ENCODE measurements at regions not wholly inside any gene's neighbourhood (a gene's known extent, or its start where the extent isn't known, plus 50 kb on each side); places are given as distances from the start of the nearest gene placed in this dataset.

DNA sequence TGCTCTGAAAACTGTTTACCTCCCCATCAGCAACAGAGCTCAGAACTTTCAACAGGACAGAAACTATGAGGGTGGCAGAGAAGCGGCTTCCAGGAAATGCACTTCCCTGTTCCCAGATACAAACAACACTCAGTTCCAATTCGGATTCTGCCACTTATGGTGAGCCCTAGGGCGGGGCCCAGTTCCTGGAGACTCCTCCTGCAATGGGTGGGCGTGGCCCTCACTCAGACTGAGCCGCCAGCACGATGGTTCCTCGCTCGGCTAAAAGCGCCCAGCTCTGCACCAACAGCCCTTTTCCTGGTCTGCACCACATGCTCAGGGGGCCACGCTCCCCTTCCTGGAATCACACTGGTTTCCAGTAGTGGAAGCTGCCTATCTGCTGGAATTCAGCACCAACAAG, 314.1 kb downstream of the CTTN start:
- no peak for DNase-seq

DNA sequence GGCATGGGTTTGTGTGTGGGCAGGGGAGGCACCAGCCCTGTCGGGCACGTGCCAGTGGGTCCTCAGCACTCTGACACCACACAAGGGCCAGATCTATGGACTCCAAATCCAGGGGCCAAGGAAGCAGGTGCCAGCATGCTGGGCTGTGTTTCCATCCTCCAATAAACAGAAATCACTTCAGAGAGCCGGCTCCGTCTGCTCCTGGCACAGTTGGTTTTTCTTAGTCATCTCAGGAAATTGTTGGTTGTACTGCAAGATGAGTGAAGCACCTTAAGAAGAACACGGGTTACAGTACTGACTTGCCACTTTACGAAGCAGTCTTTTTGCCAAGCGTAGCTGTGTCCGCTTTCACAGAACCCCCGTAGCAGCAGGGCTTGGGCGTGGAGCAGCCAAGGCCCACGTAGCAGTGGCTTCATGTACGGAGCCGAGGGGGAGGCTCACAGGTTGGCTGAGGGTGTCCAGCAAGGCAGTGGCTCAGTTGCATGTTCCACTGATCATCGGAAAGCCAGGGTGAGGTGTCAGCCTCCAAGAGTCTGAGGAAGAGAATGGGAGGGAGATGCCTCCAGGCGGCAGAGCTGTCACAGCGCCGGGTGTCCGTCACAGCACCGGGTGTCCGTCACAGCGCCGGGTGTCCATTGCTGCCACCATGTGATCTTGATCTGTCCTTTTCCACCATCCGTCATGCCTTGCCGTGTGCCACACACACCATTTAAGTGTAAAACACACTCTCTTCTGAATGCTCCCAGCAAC, 314.9 kb downstream of the CTTN start:
- DNase-seq, result no peak

DNA sequence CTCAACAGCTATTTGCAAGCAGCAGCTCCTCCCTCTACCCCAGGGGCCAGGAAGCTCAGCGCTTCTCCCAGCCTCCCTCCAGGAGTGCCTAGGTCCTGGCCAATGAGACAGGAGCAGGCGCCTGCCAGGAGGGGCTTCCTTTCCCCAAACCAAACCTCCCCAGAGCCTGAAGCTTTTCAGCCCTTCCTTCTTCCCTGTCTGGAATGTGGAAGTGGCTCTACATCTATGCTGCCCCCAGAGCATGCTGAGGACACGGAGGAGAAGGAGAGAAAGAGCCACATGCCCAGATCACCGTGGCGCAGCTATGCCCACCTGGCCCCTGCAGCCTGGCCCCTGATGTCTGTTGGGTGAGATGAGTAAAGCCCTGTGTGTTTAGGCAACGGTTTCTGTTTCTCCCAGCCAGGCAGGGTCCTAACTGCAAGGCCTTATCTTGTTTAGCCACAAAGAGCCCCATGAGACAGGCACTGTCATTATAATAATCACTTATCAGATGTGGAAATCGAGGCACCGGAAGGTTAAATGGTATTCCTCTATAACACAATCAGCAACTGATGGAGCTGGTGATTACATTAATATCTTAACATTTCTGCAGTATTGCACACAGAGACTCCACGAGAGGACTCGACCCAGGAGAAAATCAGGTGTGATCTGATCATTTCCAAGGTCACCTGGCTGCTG, 315.8 kb downstream of the CTTN start:
- no peak for DNase-seq

DNA sequence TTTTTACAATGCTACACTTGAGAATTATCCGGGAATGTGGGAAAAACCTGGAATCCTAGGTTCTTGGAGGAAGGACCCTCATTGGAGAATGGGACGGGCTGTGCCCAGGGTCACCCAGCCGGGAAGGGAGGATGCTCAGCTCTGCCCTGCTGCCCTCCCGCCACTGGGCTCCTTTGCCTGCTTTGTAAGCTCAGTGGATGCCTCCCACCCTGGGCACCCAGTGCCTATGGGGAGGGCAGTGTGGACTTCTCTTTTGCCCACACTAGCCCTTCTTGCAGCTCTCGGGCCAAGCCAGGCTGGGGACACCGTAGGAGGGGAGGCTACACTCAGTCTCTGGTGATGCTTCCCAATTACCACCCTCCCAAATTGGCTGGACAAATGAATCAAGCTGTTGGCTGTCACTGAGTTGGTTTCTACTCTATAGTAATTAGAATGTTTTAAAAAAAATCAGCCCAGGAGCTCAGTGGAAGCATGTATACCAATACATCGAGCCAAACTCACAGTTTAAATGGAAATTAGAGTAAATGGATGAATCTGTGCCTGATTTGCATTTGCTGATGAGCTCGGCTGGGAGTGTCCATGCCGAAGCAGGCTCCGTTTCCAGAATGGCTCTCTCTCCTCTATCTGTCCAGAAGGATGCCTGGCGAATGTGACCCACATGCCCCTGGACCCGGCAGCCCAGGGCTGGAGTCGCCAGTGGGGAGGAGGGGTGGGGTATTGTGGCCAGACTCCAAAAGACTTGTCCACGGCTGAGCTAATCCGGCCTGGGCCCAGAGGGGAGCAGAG, 317.0 kb downstream of the CTTN start:
- DNase-seq, result no peak

DNA sequence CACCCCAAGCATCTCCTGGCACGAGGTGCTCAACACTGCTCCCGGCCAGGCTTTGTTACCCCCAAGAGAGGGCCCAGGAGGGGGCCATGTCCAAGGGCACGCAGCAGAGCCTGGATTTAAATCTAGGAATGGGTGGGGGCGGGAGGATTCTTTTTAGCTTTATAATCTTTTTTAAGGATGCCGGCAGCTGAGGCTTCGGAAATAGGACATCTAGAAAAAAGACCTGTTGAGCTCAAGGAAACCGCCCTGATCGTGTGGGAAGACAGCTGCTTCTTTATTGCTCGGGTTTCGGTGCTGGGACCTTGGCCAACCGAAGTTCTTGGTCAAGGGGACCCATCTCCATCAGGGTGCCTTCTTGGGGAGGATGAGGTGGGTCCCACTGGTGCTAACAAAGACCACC, 317.9 kb downstream of the CTTN start:
- DNase-seq, result no peak

DNA sequence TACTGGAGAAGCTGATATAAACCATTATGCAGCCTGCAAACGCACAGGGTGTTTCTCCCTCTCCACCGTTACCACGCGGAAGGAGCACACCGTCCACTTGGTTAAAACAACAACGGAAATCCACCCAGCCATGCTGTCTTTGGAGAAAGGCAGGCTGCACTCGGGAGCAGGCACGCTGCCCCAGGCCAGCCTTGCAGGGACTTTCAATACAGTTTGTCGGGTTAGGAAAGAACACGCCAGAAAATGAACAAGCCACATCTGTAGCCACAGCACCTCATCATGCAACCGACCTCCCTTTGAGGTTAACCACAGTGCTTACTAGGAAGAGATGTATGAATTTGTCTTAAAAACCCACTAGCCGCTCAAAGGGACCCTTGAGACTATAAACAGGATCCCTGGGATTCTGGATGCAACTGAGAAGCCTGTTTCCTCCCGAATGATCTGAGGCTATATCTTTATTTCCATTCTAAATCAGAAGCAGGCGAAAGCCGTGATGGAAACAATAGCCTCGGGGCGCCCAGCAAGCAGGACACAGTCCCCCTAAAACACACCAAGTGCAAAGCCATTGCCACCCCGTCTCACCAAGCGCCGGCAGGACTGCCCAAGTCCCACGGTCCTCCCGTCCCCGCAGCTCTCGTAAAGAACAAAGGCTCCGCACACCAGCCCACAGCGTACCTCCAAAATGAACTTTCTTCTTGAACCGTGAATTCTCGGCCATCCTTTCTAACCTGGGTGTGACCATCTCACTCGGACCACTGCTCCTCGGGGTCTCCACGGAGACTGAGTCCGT, 318.9 kb downstream of the CTTN start:
- no peak for DNase-seq

DNA sequence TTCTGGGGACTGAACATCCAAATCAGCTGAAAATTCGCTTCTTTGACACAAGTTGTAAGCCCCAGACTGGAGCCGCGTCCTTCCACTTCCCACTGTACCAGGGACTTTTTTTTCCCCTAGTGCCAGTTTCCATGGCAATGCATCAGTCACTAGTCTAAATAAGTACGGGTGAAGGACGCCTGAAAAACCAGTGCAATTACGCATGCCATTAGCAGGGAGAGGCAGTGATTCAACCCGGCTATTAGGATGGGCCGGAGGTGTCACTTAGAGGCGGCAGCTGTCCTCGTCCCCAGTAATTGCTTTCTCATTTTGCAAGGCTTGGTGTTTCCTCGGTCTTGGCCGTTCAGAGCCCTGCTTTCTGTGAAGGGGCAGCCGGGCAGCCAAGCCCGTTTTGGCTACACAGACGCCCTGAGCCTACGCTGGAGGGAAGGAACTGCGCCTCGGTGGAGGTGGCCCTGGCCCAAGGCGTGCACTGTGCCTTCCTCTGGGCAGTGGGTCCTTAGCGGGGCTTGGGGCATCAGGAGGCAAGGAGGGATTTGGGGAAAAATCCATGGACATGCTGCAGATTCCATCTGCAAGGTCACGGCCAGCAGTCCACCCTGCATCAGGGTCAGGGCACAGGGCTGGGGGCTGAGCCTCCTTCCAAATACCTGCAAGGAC, 319.7 kb downstream of the CTTN start:
- no peak for DNase-seq

DNA sequence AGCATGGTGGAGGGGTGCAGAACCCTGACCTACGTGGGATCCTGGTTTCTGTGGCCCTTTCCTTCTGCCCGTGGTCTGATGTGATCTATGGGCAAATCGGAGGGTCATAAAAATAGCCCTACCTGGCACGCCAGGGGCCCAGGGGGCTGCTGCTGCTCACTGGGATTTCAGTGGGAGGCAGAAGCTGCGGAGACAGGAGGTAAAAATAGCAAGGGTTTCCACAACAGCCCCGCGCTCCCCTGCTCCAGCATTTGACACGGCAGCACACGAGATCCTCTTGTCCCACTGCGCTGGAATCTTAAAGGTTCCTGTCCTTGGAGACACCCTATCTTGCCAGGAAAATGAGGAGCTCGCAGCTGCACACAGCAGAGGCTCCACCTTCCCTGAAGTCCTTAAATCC, 321.2 kb downstream of the CTTN start:
- DNase-seq, result no peak

DNA sequence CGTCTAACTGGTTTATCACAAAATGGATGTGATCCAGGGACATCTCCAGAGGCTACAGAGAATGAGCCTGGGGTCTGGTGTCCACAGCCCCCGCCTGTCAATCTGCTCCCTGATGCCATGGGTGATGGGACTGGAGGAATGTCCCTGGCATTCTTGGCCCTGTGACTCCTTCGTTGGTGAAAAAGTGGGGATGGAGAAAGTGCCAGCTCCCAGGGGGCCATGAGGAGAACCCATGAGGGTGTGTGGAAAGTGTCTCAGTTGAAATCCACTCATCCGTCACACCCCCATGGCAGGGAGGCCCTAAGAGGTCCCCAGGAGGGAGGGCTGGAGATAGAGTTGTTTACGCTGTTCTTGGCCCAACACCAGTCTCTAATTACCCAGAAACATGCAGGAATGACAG, 322.0 kb downstream of the CTTN start:
- DNase-seq, result no peak

DNA sequence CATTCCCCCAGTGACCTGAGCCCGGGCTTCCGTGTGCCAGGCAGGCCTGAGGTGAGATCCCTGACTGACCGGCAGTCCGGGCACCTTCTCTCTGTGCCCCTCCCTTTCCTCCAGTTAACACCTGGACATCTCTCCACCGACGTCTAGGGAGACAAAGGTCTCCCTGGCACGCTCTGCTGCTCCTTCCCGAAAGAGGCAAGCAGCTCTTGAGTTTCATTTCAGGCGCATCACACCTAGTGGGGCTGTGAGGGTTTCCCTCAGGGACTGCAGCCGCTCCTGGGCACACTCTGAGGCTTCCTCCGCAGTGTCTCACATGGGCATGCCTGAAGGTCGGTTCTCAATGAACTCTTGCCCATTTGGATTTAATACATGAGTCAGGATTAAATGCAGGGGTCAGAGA, 322.7 kb downstream of the CTTN start:
- DNase-seq, result no peak

DNA sequence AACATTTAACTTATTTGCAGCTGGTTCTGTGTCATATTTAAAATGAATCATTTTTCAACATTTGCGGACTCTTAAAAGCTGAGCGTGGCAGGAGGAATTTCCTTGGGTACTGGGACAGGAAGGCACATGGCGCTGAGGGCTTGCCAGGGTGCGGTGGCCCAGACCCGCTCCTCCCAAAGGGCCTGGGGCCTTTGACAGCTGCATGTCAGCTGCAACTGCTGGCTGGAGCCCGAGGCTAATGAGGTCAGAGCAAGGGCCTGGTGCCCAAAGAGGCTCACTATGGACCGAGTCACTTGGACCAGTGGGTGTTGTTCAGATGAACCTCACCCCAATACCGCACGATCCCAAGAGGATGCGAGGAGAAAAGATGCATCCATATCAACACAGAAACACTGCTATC, 326.9 kb downstream of the CTTN start:
- no peak for DNase-seq

DNA sequence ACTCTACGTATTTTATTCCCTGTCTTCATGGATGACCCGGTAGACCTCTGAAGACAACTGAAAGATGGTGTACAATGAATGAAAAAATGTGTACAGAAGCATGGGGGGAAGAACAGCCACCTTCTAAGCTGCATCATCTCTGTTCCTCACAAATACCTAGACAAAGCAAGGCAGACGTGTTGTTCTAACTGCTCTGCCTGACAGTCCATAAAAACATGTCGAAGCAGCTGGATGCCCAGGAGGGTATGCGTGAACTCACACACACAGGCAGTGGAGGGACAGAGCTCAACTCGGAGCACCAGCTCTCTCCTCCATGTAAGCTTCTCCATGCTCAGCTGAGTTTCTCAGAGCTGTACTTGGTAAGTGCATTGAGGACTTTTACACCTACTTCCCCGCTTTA, 327.4 kb downstream of the CTTN start:
- DNase-seq, result no peak

DNA sequence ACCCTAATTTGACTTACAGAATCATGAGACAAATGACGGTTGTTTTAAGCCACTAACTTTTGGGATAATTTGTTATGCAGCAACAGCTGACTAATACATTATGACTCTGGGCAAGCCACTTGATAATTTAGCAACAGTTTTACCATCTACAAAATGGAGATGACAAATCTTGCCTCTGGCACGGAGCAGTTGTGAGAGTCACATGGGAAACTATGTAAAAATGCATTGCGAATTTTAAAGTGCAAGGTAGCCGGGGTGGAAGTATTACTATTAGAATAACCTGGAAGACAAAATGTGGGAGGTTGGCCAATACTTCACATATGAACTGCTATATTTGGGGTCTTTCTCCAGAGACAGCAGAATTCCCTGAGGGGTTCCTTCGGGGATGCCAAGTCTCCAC, 328.7 kb downstream of the CTTN start:
- no peak for DNase-seq

DNA sequence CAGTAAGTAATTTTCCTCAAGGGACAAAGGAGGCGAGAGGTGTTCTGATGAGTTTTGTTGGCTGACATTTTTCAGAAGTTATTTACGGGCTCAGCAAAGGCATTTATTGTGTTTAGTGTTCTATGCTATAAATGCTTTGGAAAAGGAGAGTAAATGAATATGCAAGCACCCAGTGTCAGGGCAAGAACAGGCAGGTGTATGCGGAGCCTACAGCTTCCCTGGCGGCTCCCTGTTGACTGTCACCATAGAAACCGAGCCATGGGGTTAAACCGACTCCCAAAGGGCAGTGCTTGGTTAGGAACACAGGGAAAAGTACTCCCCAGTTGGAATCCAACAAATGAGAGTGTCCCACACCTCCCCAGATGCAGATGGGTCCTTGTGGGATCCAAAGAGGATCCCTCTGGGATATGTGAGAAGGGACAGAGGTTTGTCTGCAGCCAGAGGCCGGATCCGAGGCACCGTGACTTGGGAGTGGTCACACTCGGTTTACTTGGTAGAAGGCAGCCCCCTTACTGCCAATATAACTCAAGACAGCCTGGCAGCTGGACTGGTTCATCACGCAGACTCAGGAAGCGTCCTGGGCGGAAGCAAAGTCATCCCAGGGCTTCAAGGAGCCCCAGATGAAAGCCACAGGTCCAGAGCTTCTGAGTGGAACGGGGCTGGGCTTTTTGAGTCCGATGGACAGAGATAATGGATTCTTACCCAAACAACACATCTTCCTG, 329.7 kb downstream of the CTTN start:
- DNase-seq, result no peak

DNA sequence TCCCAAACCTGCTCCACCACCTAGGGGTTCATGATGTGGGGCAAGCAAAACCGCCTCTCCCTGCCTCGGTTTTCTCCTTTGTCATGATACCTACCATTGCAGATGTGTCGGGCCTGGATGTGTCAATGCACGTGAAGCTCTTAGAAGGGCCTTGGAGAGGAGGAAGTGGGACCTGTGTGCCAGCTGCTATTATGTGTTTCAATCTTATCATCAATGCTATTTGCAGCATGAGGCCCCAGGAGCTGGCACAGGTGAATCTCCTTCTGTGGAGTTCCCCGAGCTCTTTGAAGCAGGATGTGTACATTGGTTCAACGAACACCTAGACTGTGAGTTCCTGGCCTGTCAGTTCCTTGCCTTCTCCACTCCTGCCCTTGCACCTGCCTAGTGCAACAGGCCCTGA, 331.6 kb downstream of the CTTN start:
- no peak for DNase-seq

DNA sequence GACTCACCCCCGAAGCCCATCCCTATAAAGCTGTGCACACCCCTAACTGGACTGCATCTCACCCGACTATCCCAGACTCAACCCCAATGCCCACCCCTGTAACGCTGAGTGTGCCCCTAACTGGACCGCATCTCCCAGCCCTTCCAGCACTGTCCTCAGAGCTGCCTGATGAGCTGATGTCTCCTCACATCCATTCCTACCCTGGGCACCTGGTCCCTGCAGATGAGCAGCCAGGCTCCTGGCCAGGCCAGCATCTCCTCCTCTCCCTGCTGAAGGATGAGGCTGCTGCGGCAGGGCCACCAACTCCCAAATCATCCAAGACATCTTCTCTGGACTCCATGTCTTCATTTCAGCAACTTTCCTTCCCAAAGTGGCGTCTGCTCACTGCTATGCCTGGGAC, 332.1 kb downstream of the CTTN start:
- DNase-seq, result no peak

DNA sequence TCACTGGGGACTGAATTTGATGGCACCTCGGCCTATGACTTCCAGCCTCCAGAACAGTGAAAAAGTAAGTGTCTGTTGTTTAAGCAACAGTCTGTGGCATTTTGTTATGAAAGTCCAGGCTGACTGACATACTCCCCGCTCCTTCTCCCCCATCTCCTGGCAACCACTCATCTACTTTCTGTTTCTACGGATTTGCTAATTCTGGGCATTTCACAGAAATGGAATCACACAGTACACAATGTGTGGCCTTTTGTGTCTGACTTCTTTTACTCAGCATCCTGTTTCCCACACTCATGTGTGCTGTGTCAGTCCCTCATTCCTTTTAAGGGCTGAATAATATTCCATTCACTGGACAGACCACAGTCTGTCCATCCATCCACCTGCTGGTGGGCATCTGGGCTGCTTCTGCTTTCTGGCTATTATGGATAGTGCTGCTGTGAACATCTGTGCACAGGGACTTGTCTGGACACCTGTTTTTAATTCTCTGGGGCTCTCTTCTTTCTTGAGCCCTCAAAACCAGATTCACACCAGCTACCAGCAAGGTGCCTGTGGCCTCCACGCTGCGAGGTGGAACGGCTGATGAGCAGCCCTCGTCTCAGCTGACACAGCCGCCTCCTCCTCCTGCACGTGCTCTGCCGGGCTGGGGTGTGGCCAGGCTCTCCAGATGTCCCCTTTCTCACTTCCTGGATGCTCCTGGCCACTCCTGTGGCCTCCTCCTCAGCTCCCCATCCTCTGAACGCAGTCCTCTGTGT, 333.1 kb downstream of the CTTN start:
- no peak for DNase-seq

DNA sequence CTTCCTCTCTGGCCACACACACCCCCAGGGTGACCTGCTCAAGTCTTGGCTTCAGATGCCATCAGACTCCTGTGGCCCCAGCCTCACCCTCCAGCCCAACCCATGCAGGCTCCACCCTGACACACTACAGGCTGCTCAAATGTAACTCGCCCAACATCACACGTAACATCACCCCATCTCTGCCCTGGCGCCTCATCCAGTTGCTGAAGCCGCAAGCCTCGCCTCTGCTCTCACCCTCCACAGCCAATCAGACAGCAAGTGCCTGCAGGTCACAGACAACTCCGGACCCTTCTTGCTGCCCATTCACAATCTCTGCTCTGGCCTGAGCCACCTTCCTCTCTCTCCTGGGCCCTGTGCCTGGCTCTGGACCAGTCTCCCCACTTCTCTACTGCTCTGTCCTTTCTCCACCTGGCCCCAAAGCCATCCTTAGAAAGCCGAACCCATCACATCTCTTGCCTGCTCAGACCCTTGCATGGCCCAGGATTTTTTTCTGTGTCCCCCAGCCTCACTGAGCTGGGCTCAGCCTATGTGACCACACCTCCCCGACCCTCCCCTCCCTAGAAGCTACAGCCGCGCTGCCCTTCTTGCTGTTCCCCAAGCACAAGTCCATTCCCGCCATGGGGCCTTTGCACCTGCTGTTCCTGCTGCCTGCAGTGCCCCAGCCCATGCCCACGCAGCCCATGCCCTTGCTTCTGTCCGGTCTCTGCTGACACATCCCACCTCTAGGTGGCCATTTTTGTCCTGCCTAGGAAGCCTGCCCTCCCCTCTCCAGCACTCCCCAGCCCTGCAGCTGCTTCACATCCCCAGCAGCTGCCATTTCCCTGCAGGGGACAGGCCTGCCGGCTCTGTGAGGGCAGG, 333.9 kb downstream of the CTTN start:
- DNase-seq, result no peak

DNA sequence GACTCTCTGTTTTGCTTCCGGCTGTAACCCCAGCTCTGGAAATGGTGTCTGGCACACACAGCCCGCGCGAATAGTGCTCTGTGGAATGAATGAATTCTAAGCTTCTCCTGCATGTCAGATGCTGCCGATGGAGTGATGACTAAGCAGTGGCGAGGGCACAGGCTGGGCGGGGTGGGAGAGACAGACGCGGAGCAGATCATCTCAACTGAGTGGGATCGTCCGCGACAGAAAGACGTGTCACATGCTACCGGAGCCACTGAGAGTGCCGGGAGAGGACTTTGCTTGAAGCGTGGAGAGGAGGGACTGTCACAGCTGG, 334.5 kb downstream of the CTTN start:
- no peak for DNase-seq
